ENCODE measurements at regions not wholly inside any gene's neighbourhood (a gene's known extent, or its start where the extent isn't known, plus 50 kb on each side); places are given as distances from the start of the nearest gene placed in this dataset.

- H3K9me3 ChIP-seq (ENCODE audit: control insufficient read depth, insufficient read depth, low read length), result no peaks in the 10 kb centered on the region
- H3K27me3 ChIP-seq (ENCODE audit: control insufficient read depth, insufficient read depth, low read length), result no peaks in the 10 kb centered on the region
- WGBS (ENCODE audit: insufficient coverage), result no CpG with 5 or more reads among the region's 2 CpGs
- no peaks in the 10 kb centered on the region for H3K36me3 ChIP-seq (ENCODE audit: control insufficient read depth, insufficient read depth, low read length)
- peak in 2 of 6 donors; percentile 19 to 21 for DNase-seq (ENCODE audit: low read depth in 4 of 6, low spot score in 6 of 6)
- H3K27ac ChIP-seq (ENCODE audit: low read depth, low read length), result no peak overlapping the region
- H3K4me3 ChIP-seq (ENCODE audit: low read depth, low read length), result no peak overlapping the region
- no peaks in the 10 kb centered on the region for H3K4me1 ChIP-seq (ENCODE audit: control insufficient read depth, insufficient read depth, low read length)
Observed at GRCh38 chr5:60271517-60271916, 378.0 kb upstream of the PDE4D start.

- H3K27ac ChIP-seq (ENCODE audit: low read depth, low read length), result no peak overlapping the region
- H3K36me3 ChIP-seq (ENCODE audit: control insufficient read depth, insufficient read depth, low read length), result no peaks in the 10 kb centered on the region
- H3K4me3 ChIP-seq (ENCODE audit: low read depth, low read length), result no peak overlapping the region
- no peaks in the 10 kb centered on the region for H3K27me3 ChIP-seq (ENCODE audit: control insufficient read depth, insufficient read depth, low read length)
- no peak for DNase-seq (ENCODE audit: low read depth in 4 of 6, low spot score in 6 of 6)
- H3K9me3 ChIP-seq (ENCODE audit: control insufficient read depth, insufficient read depth, low read length), result no peaks in the 10 kb centered on the region
- no peaks in the 10 kb centered on the region for H3K4me1 ChIP-seq (ENCODE audit: control insufficient read depth, insufficient read depth, low read length)
- WGBS (ENCODE audit: insufficient coverage), result no CpG with 5 or more reads among the region's 3 CpGs
Observed at GRCh38 chr5:60267907-60268306, 374.4 kb upstream of the PDE4D start.

GRCh38 chr5:60263346-60263745 is 369.8 kb upstream of the PDE4D start:
- DNase-seq (ENCODE audit: low read depth in 4 of 6, low spot score in 6 of 6), result peak in 1 of 6 donors; percentile 70
- no peaks in the 10 kb centered on the region for H3K4me1 ChIP-seq (ENCODE audit: control insufficient read depth, insufficient read depth, low read length)
- H3K36me3 ChIP-seq (ENCODE audit: control insufficient read depth, insufficient read depth, low read length), result no peaks in the 10 kb centered on the region
- H3K4me3 ChIP-seq (ENCODE audit: low read depth, low read length), result no peak overlapping the region
- no peaks in the 10 kb centered on the region for H3K27me3 ChIP-seq (ENCODE audit: control insufficient read depth, insufficient read depth, low read length)
- WGBS (ENCODE audit: insufficient coverage), result 52% methylated on average over 5 of the region's 5 CpGs
- H3K9me3 ChIP-seq (ENCODE audit: control insufficient read depth, insufficient read depth, low read length), result no peaks in the 10 kb centered on the region
- no peak overlapping the region for H3K27ac ChIP-seq (ENCODE audit: low read depth, low read length)

- H3K4me3 ChIP-seq (ENCODE audit: low read depth, low read length), result no peak overlapping the region
- peak in 1 of 6 donors; percentile 18 for DNase-seq (ENCODE audit: low read depth in 4 of 6, low spot score in 6 of 6)
- WGBS (ENCODE audit: insufficient coverage), result no CpG with 5 or more reads among the region's 6 CpGs
- no peaks in the 10 kb centered on the region for H3K9me3 ChIP-seq (ENCODE audit: control insufficient read depth, insufficient read depth, low read length)
- no peaks in the 10 kb centered on the region for H3K4me1 ChIP-seq (ENCODE audit: control insufficient read depth, insufficient read depth, low read length)
- no peak overlapping the region for H3K27ac ChIP-seq (ENCODE audit: low read depth, low read length)
- no peaks in the 10 kb centered on the region for H3K36me3 ChIP-seq (ENCODE audit: control insufficient read depth, insufficient read depth, low read length)
- H3K27me3 ChIP-seq (ENCODE audit: control insufficient read depth, insufficient read depth, low read length), result no peaks in the 10 kb centered on the region
Observed at GRCh38 chr5:60262576-60263295, 369.2 kb upstream of the PDE4D start.

- H3K36me3 ChIP-seq (ENCODE audit: control insufficient read depth, insufficient read depth, low read length), result no peaks in the 10 kb centered on the region
- H3K27ac ChIP-seq (ENCODE audit: low read depth, low read length), result no peak overlapping the region
- H3K27me3 ChIP-seq (ENCODE audit: control insufficient read depth, insufficient read depth, low read length), result no peaks in the 10 kb centered on the region
- no peaks in the 10 kb centered on the region for H3K4me1 ChIP-seq (ENCODE audit: control insufficient read depth, insufficient read depth, low read length)
- WGBS (ENCODE audit: insufficient coverage), result 100% methylated on average over 1 of the region's 1 CpG
- no peak overlapping the region for H3K4me3 ChIP-seq (ENCODE audit: low read depth, low read length)
- no peaks in the 10 kb centered on the region for H3K9me3 ChIP-seq (ENCODE audit: control insufficient read depth, insufficient read depth, low read length)
- DNase-seq (ENCODE audit: low read depth in 4 of 6, low spot score in 6 of 6), result no peak
Observed at GRCh38 chr5:60261732-60262131, 368.2 kb upstream of the PDE4D start.

GRCh38 chr5:60260658-60261057 is 367.1 kb upstream of the PDE4D start:
- no peaks in the 10 kb centered on the region for H3K4me1 ChIP-seq (ENCODE audit: control insufficient read depth, insufficient read depth, low read length)
- H3K9me3 ChIP-seq (ENCODE audit: control insufficient read depth, insufficient read depth, low read length), result no peaks in the 10 kb centered on the region
- H3K4me3 ChIP-seq (ENCODE audit: low read depth, low read length), result no peak overlapping the region
- DNase-seq (ENCODE audit: low read depth in 4 of 6, low spot score in 6 of 6), result no peak
- H3K36me3 ChIP-seq (ENCODE audit: control insufficient read depth, insufficient read depth, low read length), result no peaks in the 10 kb centered on the region
- H3K27me3 ChIP-seq (ENCODE audit: control insufficient read depth, insufficient read depth, low read length), result no peaks in the 10 kb centered on the region
- no CpG with 5 or more reads among the region's 1 CpG for WGBS (ENCODE audit: insufficient coverage)
- H3K27ac ChIP-seq (ENCODE audit: low read depth, low read length), result no peak overlapping the region

GRCh38 chr5:60259730-60260129 is 366.2 kb upstream of the PDE4D start:
- no CpG with 5 or more reads among the region's 3 CpGs for WGBS (ENCODE audit: insufficient coverage)
- H3K9me3 ChIP-seq (ENCODE audit: control insufficient read depth, insufficient read depth, low read length), result no peaks in the 10 kb centered on the region

GRCh38 chr5:60257596-60258271 is 364.2 kb upstream of the PDE4D start:
- no peak overlapping the region for H3K27ac ChIP-seq (ENCODE audit: low read depth, low read length)
- WGBS (ENCODE audit: insufficient coverage), result no CpG with 5 or more reads among the region's 5 CpGs

More at GRCh38 chr5:60259730-60260129, 366.2 kb upstream of the PDE4D start:
- Histone ChIP-seq H3K27me3 (ENCODE audit: control insufficient read depth, insufficient read depth, low read length) (no peaks in the 10 kb centered on the region), H3K36me3 (ENCODE audit: control insufficient read depth, insufficient read depth, low read length) (no peaks in the 10 kb centered on the region), H3K4me3 (ENCODE audit: low read depth, low read length) (no peak overlapping the region), H3K27ac (ENCODE audit: low read depth, low read length) (no peak overlapping the region), H3K4me1 (ENCODE audit: control insufficient read depth, insufficient read depth, low read length) (no peaks in the 10 kb centered on the region)
- DNase-seq (ENCODE audit: low read depth in 4 of 6, low spot score in 6 of 6), result no peak

GRCh38 chr5:60256546-60256945 is 363.0 kb upstream of the PDE4D start:
- Histone ChIP-seq H3K4me1 (ENCODE audit: control insufficient read depth, insufficient read depth, low read length) (no peaks in the 10 kb centered on the region), H3K36me3 (ENCODE audit: control insufficient read depth, insufficient read depth, low read length) (no peaks in the 10 kb centered on the region), H3K4me3 (ENCODE audit: low read depth, low read length) (no peak overlapping the region), H3K27me3 (ENCODE audit: control insufficient read depth, insufficient read depth, low read length) (no peaks in the 10 kb centered on the region), H3K9me3 (ENCODE audit: control insufficient read depth, insufficient read depth, low read length) (no peaks in the 10 kb centered on the region), H3K27ac (ENCODE audit: low read depth, low read length) (no peak overlapping the region)
- DNase-seq (ENCODE audit: low read depth in 4 of 6, low spot score in 6 of 6), result no peak
- no CpG with 5 or more reads among the region's 2 CpGs for WGBS (ENCODE audit: insufficient coverage)

More at GRCh38 chr5:60257596-60258271, 364.2 kb upstream of the PDE4D start:
- Histone ChIP-seq H3K4me1 (ENCODE audit: control insufficient read depth, insufficient read depth, low read length) (no peaks in the 10 kb centered on the region), H3K9me3 (ENCODE audit: control insufficient read depth, insufficient read depth, low read length) (no peaks in the 10 kb centered on the region), H3K27me3 (ENCODE audit: control insufficient read depth, insufficient read depth, low read length) (no peaks in the 10 kb centered on the region), H3K4me3 (ENCODE audit: low read depth, low read length) (no peak overlapping the region), H3K36me3 (ENCODE audit: control insufficient read depth, insufficient read depth, low read length) (no peaks in the 10 kb centered on the region)
- peak in 2 of 6 donors; percentile 53 to 65 for DNase-seq (ENCODE audit: low read depth in 4 of 6, low spot score in 6 of 6)

GRCh38 chr5:60248901-60249300 is 355.4 kb upstream of the PDE4D start:
- Histone ChIP-seq H3K4me1 (ENCODE audit: control insufficient read depth, insufficient read depth, low read length) (no peaks in the 10 kb centered on the region), H3K27me3 (ENCODE audit: control insufficient read depth, insufficient read depth, low read length) (no peaks in the 10 kb centered on the region), H3K4me3 (ENCODE audit: low read depth, low read length) (no peak overlapping the region), H3K27ac (ENCODE audit: low read depth, low read length) (no peak overlapping the region), H3K9me3 (ENCODE audit: control insufficient read depth, insufficient read depth, low read length) (no peaks in the 10 kb centered on the region), H3K36me3 (ENCODE audit: control insufficient read depth, insufficient read depth, low read length) (no peaks in the 10 kb centered on the region)
- 100% methylated on average over 1 of the region's 1 CpG for WGBS (ENCODE audit: insufficient coverage)
- DNase-seq (ENCODE audit: low read depth in 4 of 6, low spot score in 6 of 6), result no peak
